Activated CD4-positive, alpha-beta T cell treated with anti-CD3 and anti-CD28 coated beads, Interleukin-2, amount 50 U/mL, for 1 hour (primary cell): ENCODE measurements at regions not wholly inside any gene's neighbourhood (a gene's known extent, or its start where the extent isn't known, plus 50 kb on each side); places are given as distances from the start of the nearest gene placed in this dataset.

Experiments
- DNase-seq: peaks from one replicate; pipeline ENCODE4 v3.0.0-alpha.2; 2020

GRCh38 chr5:56585999-56586691 is 229.2 kb upstream of the MAP3K1 start:
- DNase-seq, result no peak

GRCh38 chr5:56585461-56585860 is 229.9 kb upstream of the MAP3K1 start:
- DNase-seq, result no peak

- no peak for DNase-seq
These were observed 233.9 kb upstream of the MAP3K1 start for GRCh38 chr5:56581426-56581825.

GRCh38 chr5:56580864-56581263 is 234.5 kb upstream of the MAP3K1 start:
- DNase-seq, result no peak

GRCh38 chr5:56575821-56576220 is 239.5 kb upstream of the MAP3K1 start:
- no peak for DNase-seq

- DNase-seq, result no peak
These were observed 240.6 kb upstream of the MAP3K1 start for GRCh38 chr5:56574778-56575177.

- DNase-seq, result no peak
These were observed 245.8 kb upstream of the MAP3K1 start for GRCh38 chr5:56569566-56569965.

- no peak for DNase-seq
These were observed 246.3 kb upstream of the MAP3K1 start for GRCh38 chr5:56569076-56569475.

- no peak for DNase-seq
These were observed 248.1 kb upstream of the MAP3K1 start for GRCh38 chr5:56567278-56567677.

- no peak for DNase-seq
These were observed 248.7 kb upstream of the MAP3K1 start for GRCh38 chr5:56566374-56567249.

GRCh38 chr5:56565644-56566043 is 249.7 kb upstream of the MAP3K1 start:
- no peak for DNase-seq

- DNase-seq, result no peak
These were observed 250.1 kb upstream of the MAP3K1 start for GRCh38 chr5:56565283-56565615.

- DNase-seq, result no peak
These were observed 250.6 kb upstream of the MAP3K1 start for GRCh38 chr5:56564541-56565282.

GRCh38 chr5:56561455-56561854 is 253.9 kb upstream of the MAP3K1 start:
- DNase-seq, result no peak

- no peak for DNase-seq
These were observed 257.1 kb upstream of the MAP3K1 start for GRCh38 chr5:56558131-56558745.

- no peak for DNase-seq
These were observed 258.2 kb upstream of the MAP3K1 start for GRCh38 chr5:56557198-56557597.

- DNase-seq, result no peak
These were observed 262.6 kb upstream of the MAP3K1 start for GRCh38 chr5:56552612-56553268.

GRCh38 chr5:56550227-56550626 is 265.1 kb upstream of the MAP3K1 start:
- no peak for DNase-seq

- no peak for DNase-seq
These were observed 266.1 kb upstream of the MAP3K1 start for GRCh38 chr5:56549096-56549886.

- DNase-seq, result no peak
These were observed 270.3 kb upstream of the MAP3K1 start for GRCh38 chr5:56545016-56545415.

- DNase-seq, result no peak
These were observed 271.6 kb upstream of the MAP3K1 start for GRCh38 chr5:56543441-56544388.
